GM18505 (cell line): ENCODE measurements at regions not wholly inside any gene's neighbourhood (a gene's known extent, or its start where the extent isn't known, plus 50 kb on each side); places are given as distances from the start of the nearest gene placed in this dataset.

Experiments
- ATAC-seq: cut with Tn5 transposase; IDR thresholded peaks from one replicate; pipeline ENCODE4 v1.9.1; 2021; ENCODE audit not compliant: unreplicated experiment
- POLR2A ChIP-seq: IDR thresholded peaks from 4 replicates; pipeline ENCODE4 v1.6.1; 2011; ENCODE audit warnings: borderline replicate concordance; ENCODE audit not compliant: insufficient read depth, insufficient read length; ENCODE audit errors: extremely low read depth

- peak; percentile 59 for ATAC-seq
- TF ChIP-seq POLR2A, result no peak
Measured at GRCh38 chr7:110090110-110090820, 1000.7 kb upstream of the LRRN3 start.

- no peak for TF ChIP-seq POLR2A
- no peak for ATAC-seq
Measured at GRCh38 chr7:110095372-110096052, 995.4 kb upstream of the LRRN3 start.

GRCh38 chr7:110104243-110104642, 986.7 kb upstream of the LRRN3 start:
- TF ChIP-seq POLR2A, result no peak
- no peak for ATAC-seq

- no peak for ATAC-seq
- TF ChIP-seq POLR2A, result no peak
Measured at GRCh38 chr7:110105307-110105706, 985.6 kb upstream of the LRRN3 start.

GRCh38 chr7:110105840-110106239, 985.1 kb upstream of the LRRN3 start:
- ATAC-seq, result no peak

GRCh38 chr7:110119883-110120581, 970.9 kb upstream of the LRRN3 start:
- no peak for TF ChIP-seq POLR2A
- ATAC-seq, result no peak

More at GRCh38 chr7:110105840-110106239, 985.1 kb upstream of the LRRN3 start:
- TF ChIP-seq POLR2A, result no peak

- TF ChIP-seq POLR2A, result no peak
- ATAC-seq, result no peak
Measured at GRCh38 chr7:110129159-110129558, 961.8 kb upstream of the LRRN3 start.

- no peak for ATAC-seq
- no peak for TF ChIP-seq POLR2A
Measured at GRCh38 chr7:110130669-110131068, 960.3 kb upstream of the LRRN3 start.

- ATAC-seq, result no peak
- no peak for TF ChIP-seq POLR2A
Measured at GRCh38 chr7:110131344-110131743, 959.6 kb upstream of the LRRN3 start.

GRCh38 chr7:110139056-110139455, 951.9 kb upstream of the LRRN3 start:
- no peak for ATAC-seq
- TF ChIP-seq POLR2A, result no peak

GRCh38 chr7:110142939-110143526, 947.9 kb upstream of the LRRN3 start:
- TF ChIP-seq POLR2A, result no peak
- no peak for ATAC-seq

GRCh38 chr7:110144599-110144998, 946.3 kb upstream of the LRRN3 start:
- no peak for ATAC-seq
- TF ChIP-seq POLR2A, result no peak

GRCh38 chr7:110148054-110148453, 942.9 kb upstream of the LRRN3 start:
- ATAC-seq, result no peak
- TF ChIP-seq POLR2A, result no peak
